ENCODE measurements at regions not wholly inside any gene's neighbourhood (a gene's known extent, or its start where the extent isn't known, plus 50 kb on each side); places are given as distances from the start of the nearest gene placed in this dataset.

GRCh38 chr16:7209598-7209997 lies 123.0 kb upstream of the RBFOX1 start:
- no peak overlapping the region for H3K27ac ChIP-seq (ENCODE audit: low read depth in 1 of 2, low read length in 1 of 2)
- no peak for TF ChIP-seq CTCF (IDR thresholded peaks at IDR 0.05; ENCODE audit: control extremely low read depth, extremely low read depth)
- no peaks in the 10 kb centered on the region for H3K27me3 ChIP-seq (ENCODE audit: control insufficient read depth in 3 of 3, insufficient read depth in 3 of 3, low read length in 2 of 3)
- no peak overlapping the region for H3K4me3 ChIP-seq
- ATAC-seq (ENCODE audit: insufficient read depth, low FRiP score), result no peak
- no peaks in the 10 kb centered on the region for H3K4me1 ChIP-seq (ENCODE audit: control insufficient read depth in 5 of 5, insufficient read depth in 5 of 5, low read length in 5 of 5)
- H3K9me3 ChIP-seq (ENCODE audit: control insufficient read depth in 4 of 4, insufficient read depth in 3 of 4, low read length in 3 of 4), result peaks cover 0 to 1% (median 0%) of the 10 kb centered on the region in 4 donors
- no peak overlapping the region for H3K9ac ChIP-seq (ENCODE audit: insufficient read depth in 1 of 2, low read length in 2 of 2)
- H3K36me3 ChIP-seq (ENCODE audit: control insufficient read depth in 4 of 4, insufficient read depth in 4 of 4, low read length in 4 of 4), result no peaks in the 10 kb centered on the region
- 79 to 81% methylated on average over 3 of the region's 3 CpGs for WGBS, 2 donors
- no peak for DNase-seq

GRCh38 chr16:7206469-7206868 lies 126.2 kb upstream of the RBFOX1 start:
- peaks cover 0 to 3% (median 0%) of the 10 kb centered on the region in 3 donors for H3K27me3 ChIP-seq (ENCODE audit: control insufficient read depth in 3 of 3, insufficient read depth in 3 of 3, low read length in 2 of 3)
- no peaks in the 10 kb centered on the region for H3K4me1 ChIP-seq (ENCODE audit: control insufficient read depth in 5 of 5, insufficient read depth in 5 of 5, low read length in 5 of 5)
- peaks cover 0 to 1% (median 0%) of the 10 kb centered on the region in 4 donors for H3K9me3 ChIP-seq (ENCODE audit: control insufficient read depth in 4 of 4, insufficient read depth in 3 of 4, low read length in 3 of 4)
- ATAC-seq (ENCODE audit: insufficient read depth, low FRiP score), result no peak
- no peak overlapping the region for H3K9ac ChIP-seq (ENCODE audit: insufficient read depth in 1 of 2, low read length in 2 of 2)
- no peak for DNase-seq
- no peak overlapping the region for H3K27ac ChIP-seq (ENCODE audit: low read depth in 1 of 2, low read length in 1 of 2)
- H3K36me3 ChIP-seq (ENCODE audit: control insufficient read depth in 4 of 4, insufficient read depth in 4 of 4, low read length in 4 of 4), result no peaks in the 10 kb centered on the region
- WGBS, 2 donors, result 39 to 54% methylated on average over 4 of the region's 4 CpGs
- no peak overlapping the region for H3K4me3 ChIP-seq
- no peak for TF ChIP-seq CTCF (IDR thresholded peaks at IDR 0.05; ENCODE audit: control extremely low read depth, extremely low read depth)

GRCh38 chr16:7200320-7200719 lies 132.3 kb upstream of the RBFOX1 start:
- DNase-seq, result no peak

More at GRCh38 chr16:7200320-7200719, 132.3 kb upstream of the RBFOX1 start:
- Histone ChIP-seq H3K36me3 (ENCODE audit: control insufficient read depth in 4 of 4, insufficient read depth in 4 of 4, low read length in 4 of 4) (no peaks in the 10 kb centered on the region), H3K27ac (ENCODE audit: low read depth in 1 of 2, low read length in 1 of 2) (no peak overlapping the region), H3K4me3 (no peak overlapping the region), H3K27me3 (ENCODE audit: control insufficient read depth in 3 of 3, insufficient read depth in 3 of 3, low read length in 2 of 3) (peaks cover 0 to 3% (median 0%) of the 10 kb centered on the region in 3 donors), H3K9me3 (ENCODE audit: control insufficient read depth in 4 of 4, insufficient read depth in 3 of 4, low read length in 3 of 4) (peaks cover 0 to 7% (median 0%) of the 10 kb centered on the region in 4 donors), H3K9ac (ENCODE audit: insufficient read depth in 1 of 2, low read length in 2 of 2) (no peak overlapping the region), H3K4me1 (ENCODE audit: control insufficient read depth in 5 of 5, insufficient read depth in 5 of 5, low read length in 5 of 5) (no peaks in the 10 kb centered on the region)
- TF ChIP-seq CTCF (IDR thresholded peaks at IDR 0.05; ENCODE audit: control extremely low read depth, extremely low read depth), result no peak
- WGBS, 2 donors, result 66 to 74% methylated on average over 4 of the region's 4 CpGs
- no peak for ATAC-seq (ENCODE audit: insufficient read depth, low FRiP score)

All from lung (tissue), 11 donors.